CD14-positive monocyte (primary cell): ENCODE measurements at regions not wholly inside any gene's neighbourhood (a gene's known extent, or its start where the extent isn't known, plus 50 kb on each side); places are given as distances from the start of the nearest gene placed in this dataset.

Source experiments
- DNase-seq, 3 donors: peaks; one replicate each; pipeline ENCODE4 v3.0.0-alpha.2; 2011 to 2022
- H2AFZ ChIP-seq: 2 replicates; pipeline ENCODE4 v1.6.0; 2012; ENCODE audit warnings: mild to moderate bottlenecking, low read depth, low read length, inconsistent platforms; ENCODE audit not compliant: insufficient read depth, poor library complexity, severe bottlenecking
- H3K27ac ChIP-seq, 2 donors: 1 replicate in 1 of 2; 2 replicates in 1 of 2; pipeline ENCODE4 v1.5.1; 2012 to 2013; ENCODE audit warnings: low read length in 2 of 2, control low read depth in 1 of 2, inconsistent platforms in 1 of 2, low read depth in 1 of 2, mild to moderate bottlenecking in 1 of 2
- H3K27me3 ChIP-seq, 2 donors: one replicate each; pipeline versions ENCODE4 v1.6.0 to v1.6.1; 2011 to 2013; ENCODE audit warnings: low read length in 2 of 2; ENCODE audit not compliant: control insufficient read depth in 2 of 2, insufficient read depth in 2 of 2
- H3K36me3 ChIP-seq, 2 donors: replicated peaks in 1 of 2; 1 replicate in 1 of 2; 2 replicates in 1 of 2; pipeline versions ENCODE4 v1.5.1 to v1.6.1; 2012 to 2013; ENCODE audit warnings: low read length in 2 of 2, control low read depth in 1 of 2, inconsistent platforms in 1 of 2, mild to moderate bottlenecking in 1 of 2; ENCODE audit not compliant: insufficient read depth in 2 of 2, control insufficient read depth in 1 of 2
- H3K4me1 ChIP-seq, 2 donors: 1 replicate in 1 of 2; 2 replicates in 1 of 2; pipeline versions ENCODE4 v1.5.1 to v1.6.1; 2012 to 2013; ENCODE audit warnings: low read length in 2 of 2, control low read depth in 1 of 2, inconsistent platforms in 1 of 2, mild to moderate bottlenecking in 1 of 2, moderate library complexity in 1 of 2; ENCODE audit not compliant: insufficient read depth in 2 of 2, control insufficient read depth in 1 of 2
- H3K4me2 ChIP-seq: replicated peaks from 2 replicates; pipeline ENCODE3; 2012; ENCODE audit warnings: low read length, moderate library complexity, mild to moderate bottlenecking; ENCODE audit not compliant: poor library complexity, severe bottlenecking; ENCODE audit errors: extremely low read depth
- H3K4me3 ChIP-seq, 3 experiments: fragments of 200-600 bp in 1 of 3; sonication (generic) in 1 of 3; replicated peaks in 1 of 3; 1 replicate in 2 of 3; 2 replicates in 1 of 3; pipeline ENCODE4 v1.5.1; 2011 to 2013; ENCODE audit warnings: low read length in 3 of 3, mild to moderate bottlenecking in 3 of 3, control low read depth in 2 of 3, low read depth in 2 of 3, inconsistent platforms in 1 of 3, moderate library complexity in 1 of 3
- H3K79me2 ChIP-seq: 2 replicates; pipeline ENCODE4 v1.6.0; 2012; ENCODE audit warnings: mild to moderate bottlenecking, control low read depth, inconsistent platforms, low read length, moderate library complexity; ENCODE audit not compliant: insufficient read depth
- H3K9ac ChIP-seq: 2 replicates; pipeline ENCODE4 v1.6.0; 2017; ENCODE audit warnings: low read length, mild to moderate bottlenecking; ENCODE audit not compliant: insufficient read depth, poor library complexity, severe bottlenecking
- H3K9me3 ChIP-seq, 2 donors: replicated peaks in 1 of 2; 1 replicate in 1 of 2; 2 replicates in 1 of 2; pipeline versions ENCODE4 v1.5.1 to v1.6.1; 2012 to 2013; ENCODE audit warnings: low read length in 2 of 2, control low read depth in 1 of 2; ENCODE audit not compliant: control insufficient read depth in 1 of 2, insufficient read depth in 1 of 2
- H4K20me1 ChIP-seq: 2 replicates; pipeline ENCODE4 v1.6.0; 2012; ENCODE audit warnings: mild to moderate bottlenecking, low read length, control low read depth, moderate library complexity; ENCODE audit not compliant: insufficient read depth
- H3K27ac Mint-ChIP-seq, 7 donors: one replicate each; pipeline ENCODE4 v1.8.0; 2020; ENCODE audit warnings: mild to moderate bottlenecking in 7 of 7, mixed read lengths in 7 of 7, moderate library complexity in 6 of 7, inconsistent platforms in 2 of 7
- H3K27me3 Mint-ChIP-seq, 3 donors: one replicate each; pipeline ENCODE4 v1.8.0; 2021 to 2022; ENCODE audit warnings: low read depth in 3 of 3, mild to moderate bottlenecking in 3 of 3, mixed read lengths in 3 of 3, moderate library complexity in 3 of 3, inconsistent platforms in 1 of 3
- H3K36me3 Mint-ChIP-seq, 2 donors: one replicate each; pipeline ENCODE4 v1.8.0; 2020; ENCODE audit warnings: mixed read lengths in 2 of 2, inconsistent platforms in 1 of 2, mild to moderate bottlenecking in 1 of 2
- H3K4me1 Mint-ChIP-seq: one replicate; pipeline ENCODE4 v1.8.0; 2020; ENCODE audit warnings: mild to moderate bottlenecking, mixed read lengths
- H3K4me3 Mint-ChIP-seq, 2 donors: one replicate each; pipeline ENCODE4 v1.8.0; 2020; ENCODE audit warnings: mild to moderate bottlenecking in 2 of 2, mixed read lengths in 2 of 2, moderate library complexity in 1 of 2
- H3K9me3 Mint-ChIP-seq, 7 donors: one replicate each; pipeline ENCODE4 v1.8.0; 2020 to 2022; ENCODE audit warnings: mixed read lengths in 7 of 7, mild to moderate bottlenecking in 6 of 7, moderate library complexity in 6 of 7, inconsistent platforms in 2 of 7
- WGBS: methylation state at CpG from one replicate; pipeline ENCODE4 v1.1.5; 2013; ENCODE audit warnings: missing lambda C conversion rate; ENCODE audit not compliant: insufficient coverage; 5-methylcytosine and 5-hydroxymethylcytosine counted together
- intact Hi-C, 2 donors: fragments of 100-400 bp; cut with micrococcal nuclease; formaldehyde crosslinking; loops; one replicate each; pipeline versions ENCODE4 v1.15.0 to v1.15.1; 2023
- TF ChIP-seq, protein P1 (sequence below): fragments of 200-600 bp; IDR thresholded peaks from one replicate; pipeline ENCODE4 v1.8.0; 2022; ENCODE audit warnings: antibody characterized with exemption, mild to moderate bottlenecking

- Histone ChIP-seq H3K4me3 (no peak overlapping the region), H3K4me1 (no peaks in the 10 kb centered on the region), H4K20me1 (no peaks in the 10 kb centered on the region), H3K79me2 (no peaks in the 10 kb centered on the region), H3K9ac (no peak overlapping the region), H2AFZ (no peak overlapping the region), H3K9me3 (no peaks in the 10 kb centered on the region), H3K36me3 (no peaks in the 10 kb centered on the region), H3K27ac (no peak overlapping the region), H3K27me3 (no peaks in the 10 kb centered on the region), H3K4me2 (no peak overlapping the region)
- 89% methylated on average over 2 of the region's 3 CpGs for WGBS
- Mint-ChIP-seq H3K27ac (no peak overlapping the region), H3K27me3 (peaks cover 4 to 8% (median 5%) of the 10 kb centered on the region in 3 donors), H3K4me1 (no peaks in the 10 kb centered on the region), H3K4me3 (no peak overlapping the region), H3K36me3 (no peaks in the 10 kb centered on the region), H3K9me3 (peaks cover 0 to 2% (median 0%) of the 10 kb centered on the region in 7 donors)
- TF ChIP-seq, protein P1, sequence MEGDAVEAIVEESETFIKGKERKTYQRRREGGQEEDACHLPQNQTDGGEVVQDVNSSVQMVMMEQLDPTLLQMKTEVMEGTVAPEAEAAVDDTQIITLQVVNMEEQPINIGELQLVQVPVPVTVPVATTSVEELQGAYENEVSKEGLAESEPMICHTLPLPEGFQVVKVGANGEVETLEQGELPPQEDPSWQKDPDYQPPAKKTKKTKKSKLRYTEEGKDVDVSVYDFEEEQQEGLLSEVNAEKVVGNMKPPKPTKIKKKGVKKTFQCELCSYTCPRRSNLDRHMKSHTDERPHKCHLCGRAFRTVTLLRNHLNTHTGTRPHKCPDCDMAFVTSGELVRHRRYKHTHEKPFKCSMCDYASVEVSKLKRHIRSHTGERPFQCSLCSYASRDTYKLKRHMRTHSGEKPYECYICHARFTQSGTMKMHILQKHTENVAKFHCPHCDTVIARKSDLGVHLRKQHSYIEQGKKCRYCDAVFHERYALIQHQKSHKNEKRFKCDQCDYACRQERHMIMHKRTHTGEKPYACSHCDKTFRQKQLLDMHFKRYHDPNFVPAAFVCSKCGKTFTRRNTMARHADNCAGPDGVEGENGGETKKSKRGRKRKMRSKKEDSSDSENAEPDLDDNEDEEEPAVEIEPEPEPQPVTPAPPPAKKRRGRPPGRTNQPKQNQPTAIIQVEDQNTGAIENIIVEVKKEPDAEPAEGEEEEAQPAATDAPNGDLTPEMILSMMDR: no peak
- no peak for DNase-seq
- intact Hi-C loops: no loop called here
Measured at GRCh38 chr9:135304886-135305285, 174.7 kb upstream of the PPP1R26 start.

DNA sequence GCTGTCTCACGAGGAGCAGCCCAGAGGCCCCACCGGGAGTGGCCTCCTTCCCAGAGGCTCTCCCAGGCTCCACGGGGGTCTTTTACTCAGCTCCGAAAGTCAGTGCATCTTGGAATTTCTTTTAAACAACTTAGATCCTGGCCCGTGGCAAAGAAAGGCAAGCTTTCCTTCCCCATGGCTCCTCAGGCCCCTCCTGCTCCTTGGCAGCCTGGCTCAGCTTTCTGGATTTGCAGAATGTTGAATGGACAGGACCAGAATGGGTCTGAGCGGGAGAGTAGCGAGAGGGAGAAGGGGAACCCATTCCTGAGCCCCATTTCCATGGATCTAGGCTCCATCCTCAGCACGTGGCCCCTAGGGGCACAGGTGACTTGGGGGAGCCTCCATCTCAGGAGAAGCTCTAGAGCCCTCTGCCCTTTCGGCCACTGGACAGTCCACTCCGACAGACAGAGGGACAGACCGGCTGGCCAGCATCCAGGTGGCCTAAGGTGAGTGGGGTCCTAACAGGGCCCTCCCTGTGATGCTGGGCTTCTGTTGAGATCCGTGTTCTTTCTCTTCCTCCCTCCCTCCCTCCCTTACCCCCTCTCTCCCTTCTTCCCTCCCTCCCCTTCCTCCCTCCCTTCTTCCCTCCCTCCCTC lies 173.9 kb upstream of the PPP1R26 start:
- no peak for DNase-seq
- no peak overlapping the region for H3K4me3 Mint-ChIP-seq
- no peaks in the 10 kb centered on the region for H3K27me3 ChIP-seq
- peaks cover 0 to 8% (median 5%) of the 10 kb centered on the region in 3 donors for H3K27me3 Mint-ChIP-seq
- intact Hi-C loops: no loop called here
- H3K27ac Mint-ChIP-seq: no peak overlapping the region
- H4K20me1 ChIP-seq: no peaks in the 10 kb centered on the region
- WGBS: 74% methylated on average over 4 of the region's 12 CpGs
- no peaks in the 10 kb centered on the region for H3K4me1 Mint-ChIP-seq
- H3K9me3 ChIP-seq: no peaks in the 10 kb centered on the region
- no peak overlapping the region for H2AFZ ChIP-seq
- H3K9ac ChIP-seq: no peak overlapping the region
- no peaks in the 10 kb centered on the region for H3K79me2 ChIP-seq
- H3K27ac ChIP-seq: no peak overlapping the region
- TF ChIP-seq, protein P1: no peak
- no peaks in the 10 kb centered on the region for H3K4me1 ChIP-seq
- H3K4me3 ChIP-seq: no peak overlapping the region
- no peaks in the 10 kb centered on the region for H3K36me3 ChIP-seq
- no peak overlapping the region for H3K4me2 ChIP-seq
- no peaks in the 10 kb centered on the region for H3K36me3 Mint-ChIP-seq
- peaks cover 0 to 2% (median 0%) of the 10 kb centered on the region in 7 donors for H3K9me3 Mint-ChIP-seq
